HEK293 (cell line): ENCODE measurements at regions not wholly inside any gene's neighbourhood (a gene's known extent, or its start where the extent isn't known, plus 50 kb on each side); places are given as distances from the start of the nearest gene placed in this dataset.

Experiments used
- CTCF ChIA-PET: fragments of 350-600 bp; formaldehyde crosslinking; extraction: SDS; loops from one replicate; lab custom pipeline; 2021; ENCODE audit warnings: antibody characterized with exemption; lab: Yijun Ruan, JAX
- POLR2A ChIA-PET: fragments of 300-600 bp; formaldehyde crosslinking; extraction: SDS; loops from one replicate; lab custom pipeline; 2020; ENCODE audit warnings: antibody characterized with exemption, inconsistent platforms; lab: Yijun Ruan, JAX
- H3K27ac ChIP-seq: fragments of 200-500 bp; sonication (Bioruptor generic); 2 replicates; pipeline ENCODE4 v1.5.1; 2014; ENCODE audit warnings: low read depth, low read length, control low read depth, inconsistent platforms; ENCODE audit errors: extremely low read depth
- H3K36me3 ChIP-seq, 2 experiments: fragments of 200-500 bp in 1 of 2; sonication (Bioruptor generic) in 1 of 2; 1 replicate in 1 of 2; 2 replicates in 1 of 2; pipeline ENCODE4 v1.5.1; 2014 to 2017; ENCODE audit warnings: inconsistent platforms in 2 of 2, low read length in 2 of 2; ENCODE audit not compliant: control insufficient read depth in 2 of 2, insufficient read depth in 1 of 2
- H3K4me1 ChIP-seq: fragments of 200-500 bp; sonication (Bioruptor generic); 2 replicates; pipeline ENCODE4 v1.5.1; 2014; ENCODE audit warnings: mild to moderate bottlenecking, low read length, inconsistent platforms; ENCODE audit not compliant: control insufficient read depth, insufficient read depth
- H3K4me3 ChIP-seq: 2 replicates; pipeline ENCODE4 v1.5.1; 2011; ENCODE audit warnings: low read depth, mild to moderate bottlenecking, control low read depth, low read length, moderate library complexity
- H3K9me3 ChIP-seq: fragments of 200-500 bp; sonication (Bioruptor generic); 2 replicates; pipeline ENCODE4 v1.5.1; 2014; ENCODE audit warnings: low read depth, low read length, inconsistent platforms; ENCODE audit not compliant: control insufficient read depth, insufficient read depth
- BCL11A ChIP-seq: fragments of 450-650 bp; formaldehyde crosslinking; IDR thresholded peaks from 2 replicates; pipeline ENCODE4 v1.5.1; 2016; ENCODE audit warnings: low read depth, missing biosample characterization, missing genetic modification characterization
- KLF9 ChIP-seq: fragments of 450-650 bp; formaldehyde crosslinking; IDR thresholded peaks from 2 replicates; pipeline ENCODE4 v1.5.1; 2016; ENCODE audit warnings: missing biosample characterization, missing genetic modification characterization, low read depth
- MZF1 ChIP-seq: fragments of 450-650 bp; formaldehyde crosslinking; IDR thresholded peaks from 2 replicates; pipeline ENCODE4 v1.5.1; 2017; ENCODE audit warnings: missing biosample characterization, missing genetic modification characterization, borderline replicate concordance
- REPIN1 ChIP-seq: fragments of 450-650 bp; formaldehyde crosslinking; IDR thresholded peaks from 2 replicates; pipeline ENCODE4 v1.5.1; 2017; ENCODE audit warnings: missing biosample characterization, missing genetic modification characterization, low read depth
- SP2 ChIP-seq: fragments of 450-650 bp; formaldehyde crosslinking; IDR thresholded peaks from 2 replicates; pipeline ENCODE4 v1.5.1; 2016; ENCODE audit warnings: missing biosample characterization, missing genetic modification characterization
- TSHZ1 ChIP-seq: fragments of 450-650 bp; formaldehyde crosslinking; IDR thresholded peaks from 2 replicates; pipeline ENCODE4 v1.5.1; 2016; ENCODE audit warnings: missing biosample characterization, missing genetic modification characterization, borderline replicate concordance
- ZFHX2 ChIP-seq: fragments of 450-650 bp; formaldehyde crosslinking; conservative IDR thresholded peaks from 2 replicates; pipeline ENCODE4 v1.5.1; 2016; ENCODE audit warnings: missing biosample characterization, missing genetic modification characterization
- ZNF26 ChIP-seq: fragments of 450-650 bp; formaldehyde crosslinking; IDR thresholded peaks from 2 replicates; pipeline ENCODE4 v1.5.1; 2016; ENCODE audit warnings: missing biosample characterization, missing genetic modification characterization
- ZNF292 ChIP-seq: fragments of 450-650 bp; formaldehyde crosslinking; IDR thresholded peaks from 2 replicates; pipeline ENCODE4 v1.5.1; 2016; ENCODE audit warnings: low read depth, missing biosample characterization, missing genetic modification characterization, borderline replicate concordance
- ZNF398 ChIP-seq: fragments of 450-650 bp; formaldehyde crosslinking; IDR thresholded peaks from 2 replicates; pipeline ENCODE4 v1.5.1; 2017; ENCODE audit warnings: missing biosample characterization, missing genetic modification characterization
- ZNF423 ChIP-seq: fragments of 450-650 bp; formaldehyde crosslinking; IDR thresholded peaks from 2 replicates; pipeline ENCODE4 v1.5.1; 2016; ENCODE audit warnings: missing biosample characterization, missing genetic modification characterization
- ZNF426 ChIP-seq: fragments of 450-650 bp; formaldehyde crosslinking; IDR thresholded peaks from 2 replicates; pipeline ENCODE4 v1.5.1; 2017; ENCODE audit warnings: missing biosample characterization, missing genetic modification characterization, mild to moderate bottlenecking, inconsistent platforms, moderate library complexity
- ZNF501 ChIP-seq: fragments of 450-650 bp; formaldehyde crosslinking; IDR thresholded peaks from 2 replicates; pipeline ENCODE4 v1.5.1; 2016; ENCODE audit warnings: missing biosample characterization, missing genetic modification characterization
- ZNF510 ChIP-seq: fragments of 450-650 bp; formaldehyde crosslinking; IDR thresholded peaks from 2 replicates; pipeline ENCODE4 v1.5.1; 2018; ENCODE audit warnings: mild to moderate bottlenecking, missing genetic modification characterization, missing biosample characterization; ENCODE audit not compliant: insufficient replicate concordance
- ZNF518A ChIP-seq: fragments of 450-650 bp; formaldehyde crosslinking; conservative IDR thresholded peaks from 2 replicates; pipeline ENCODE4 v1.5.1; 2016; ENCODE audit warnings: low read depth, missing biosample characterization, missing genetic modification characterization
- ZNF548 ChIP-seq: fragments of 450-650 bp; formaldehyde crosslinking; IDR thresholded peaks from 2 replicates; pipeline ENCODE4 v1.5.1; 2016; ENCODE audit warnings: missing biosample characterization, missing genetic modification characterization
- ZNF704 ChIP-seq: fragments of 450-650 bp; formaldehyde crosslinking; IDR thresholded peaks from 2 replicates; pipeline ENCODE4 v1.5.1; 2016; ENCODE audit warnings: missing biosample characterization, missing genetic modification characterization
- ZNF792 ChIP-seq: fragments of 450-650 bp; formaldehyde crosslinking; IDR thresholded peaks from 2 replicates; pipeline ENCODE4 v1.5.1; 2016; ENCODE audit warnings: missing biosample characterization, missing genetic modification characterization
- ZSCAN16 ChIP-seq: fragments of 450-650 bp; formaldehyde crosslinking; IDR thresholded peaks from 2 replicates; pipeline ENCODE4 v1.5.1; 2016; ENCODE audit warnings: missing biosample characterization, missing genetic modification characterization
- ZXDB ChIP-seq: fragments of 450-650 bp; formaldehyde crosslinking; IDR thresholded peaks from 2 replicates; pipeline ENCODE4 v1.5.1; 2016; ENCODE audit warnings: missing biosample characterization, missing genetic modification characterization

GRCh38 chr2:67871686-67872412 lies 191.0 kb downstream of the C1D start:
- H3K36me3 ChIP-seq = no peaks in the 10 kb centered on the region
- TF ChIP-seq ZNF704 (tag by site-specific recombination) (no peak), ZNF292 (tag by site-specific recombination) (no peak), ZNF548 (no peak), REPIN1 (tag by site-specific recombination) (no peak), ZNF510 (tag by site-specific recombination) (no peak), ZNF423 (no peak), BCL11A (tag by site-specific recombination) (no peak), ZNF398 (no peak), ZNF792 (tag by site-specific recombination) (no peak), MZF1 (no peak), ZNF518A (tag by site-specific recombination) (no peak), ZNF426 (no peak), ZNF26 (tag by site-specific recombination) (no peak), ZXDB (no peak), ZFHX2 (no peak)
- H3K9me3 ChIP-seq = no peaks in the 10 kb centered on the region
- POLR2A ChIA-PET = no interaction called here
- no peak overlapping the region for H3K4me3 ChIP-seq
- CTCF ChIA-PET = interaction anchor here (0.6 to 2.2 kb wide), 3 partner anchors 8 to 26 kb away, joined by 3 to 10 read pairs (median 5); no protein-coding TSS in a partner anchor
- H3K27ac ChIP-seq = no peak overlapping the region
- no peaks in the 10 kb centered on the region for H3K4me1 ChIP-seq

GRCh38 chr2:67872481-67872880 lies 190.3 kb downstream of the C1D start:
- no peaks in the 10 kb centered on the region for H3K36me3 ChIP-seq
- H3K9me3 ChIP-seq = no peaks in the 10 kb centered on the region
- H3K4me3 ChIP-seq = no peak overlapping the region
- H3K27ac ChIP-seq = no peak overlapping the region
- POLR2A ChIA-PET = no interaction called here
- H3K4me1 ChIP-seq = no peaks in the 10 kb centered on the region
- CTCF ChIA-PET = interaction anchor here (0.6 to 2.2 kb wide), 2 partner anchors 11 to 26 kb away, joined by 3 to 10 read pairs; no protein-coding TSS in a partner anchor
- TF ChIP-seq ZNF426 (no peak), ZSCAN16 (tag by site-specific recombination) (no peak), TSHZ1 (no peak), SP2 (tag by site-specific recombination) (no peak), KLF9 (tag by site-specific recombination) (no peak), ZNF501 (no peak)
